Natural killer cell (primary cell): ENCODE measurements at regions not wholly inside any gene's neighbourhood (a gene's known extent, or its start where the extent isn't known, plus 50 kb on each side); places are given as distances from the start of the nearest gene placed in this dataset.

Experiments used
- ATAC-seq, 3 donors: fragments of 150-1000 bp in 2 of 3; fragments of 200-7000 bp in 1 of 3; cut with Tn5 transposase; 1 replicate in 1 of 3; 2 replicates in 2 of 3; pipeline ENCODE4 v1.10.0; 2021; ENCODE audit warnings: mild to moderate bottlenecking in 2 of 3, moderate library complexity in 2 of 3
- DNase-seq, 2 donors: peaks; one replicate each; pipeline versions ENCODE4 v3.0.0 to v3.0.0-alpha.2; 2013 to 2021; ENCODE audit warnings: mixed read lengths in 1 of 2
- H3K27ac ChIP-seq: one replicate; pipeline ENCODE4 v1.5.1; 2013; ENCODE audit warnings: mild to moderate bottlenecking, low read length
- H3K27me3 ChIP-seq: one replicate; pipeline ENCODE4 v1.6.1; 2013; ENCODE audit warnings: low read length; ENCODE audit not compliant: control insufficient read depth, insufficient read depth
- H3K36me3 ChIP-seq: one replicate; pipeline ENCODE4 v1.6.1; 2013; ENCODE audit warnings: low read length; ENCODE audit not compliant: control insufficient read depth, insufficient read depth
- H3K4me1 ChIP-seq: one replicate; pipeline ENCODE4 v1.6.1; 2013; ENCODE audit warnings: low read length; ENCODE audit not compliant: control insufficient read depth, insufficient read depth
- H3K4me3 ChIP-seq: one replicate; pipeline ENCODE4 v1.5.1; 2013; ENCODE audit warnings: low read length
- H3K9me3 ChIP-seq: one replicate; pipeline ENCODE4 v1.6.1; 2013; ENCODE audit warnings: low read length; ENCODE audit not compliant: control insufficient read depth, insufficient read depth
- H3K27ac Mint-ChIP-seq, 2 donors: one replicate each; pipeline ENCODE4 v1.8.0; 2022; ENCODE audit warnings: mild to moderate bottlenecking in 2 of 2, mixed read lengths in 2 of 2, moderate library complexity in 1 of 2
- H3K27me3 Mint-ChIP-seq, 2 donors: one replicate each; pipeline ENCODE4 v1.8.0; 2022; ENCODE audit warnings: low read depth in 2 of 2, mixed read lengths in 2 of 2
- H3K36me3 Mint-ChIP-seq: one replicate; pipeline ENCODE4 v1.8.0; 2022; ENCODE audit warnings: mixed read lengths
- H3K4me1 Mint-ChIP-seq, 2 donors: one replicate each; pipeline ENCODE4 v1.8.0; 2022; ENCODE audit warnings: mixed read lengths in 2 of 2
- H3K4me3 Mint-ChIP-seq: one replicate; pipeline ENCODE4 v1.8.0; 2022; ENCODE audit warnings: mild to moderate bottlenecking, moderate library complexity, mixed read lengths
- H3K9me3 Mint-ChIP-seq, 2 donors: one replicate each; pipeline ENCODE4 v1.8.0; 2022; ENCODE audit warnings: mixed read lengths in 2 of 2
- WGBS: methylation state at CpG from one replicate; pipeline ENCODE4 v1.1.7; 2013; ENCODE audit warnings: missing lambda C conversion rate; ENCODE audit not compliant: insufficient coverage; 5-methylcytosine and 5-hydroxymethylcytosine counted together
- intact Hi-C: fragments of 100-400 bp; cut with micrococcal nuclease; formaldehyde crosslinking; loops from one replicate; pipeline ENCODE4 v1.14.2; 2022
- TF ChIP-seq, protein P1 (sequence below): fragments of 200-600 bp; IDR thresholded peaks from one replicate; pipeline ENCODE4 v1.8.0; 2022; ENCODE audit warnings: antibody characterized with exemption

- intact Hi-C loops: no loop called here
- H3K4me1 ChIP-seq: no peaks in the 10 kb centered on the region
These were observed 158.8 kb downstream of the RBM46 start for GRCh38 chr4:154939851-154940250.

DNA sequence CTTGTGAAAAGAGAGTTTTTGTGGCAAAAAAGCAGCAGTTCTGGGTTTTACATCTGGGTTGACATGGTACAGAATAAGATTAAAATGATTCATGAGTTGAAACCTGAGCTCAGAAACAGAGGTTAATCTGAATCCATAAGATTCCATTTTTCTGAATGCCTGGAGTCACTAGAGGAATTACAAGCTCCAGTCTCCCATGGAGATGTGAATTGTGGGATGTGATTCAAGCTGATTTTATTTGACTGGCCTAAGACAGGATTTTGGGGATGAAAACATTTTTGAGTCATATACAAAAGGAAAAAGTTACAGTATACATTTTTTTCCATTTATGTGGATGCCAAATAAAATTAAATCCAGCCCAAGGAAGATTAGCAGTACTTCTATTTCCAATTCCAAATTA, 161.1 kb downstream of the RBM46 start:
- H3K36me3 Mint-ChIP-seq: no peaks in the 10 kb centered on the region
- H3K27ac Mint-ChIP-seq: no peak overlapping the region
- H3K36me3 ChIP-seq: no peaks in the 10 kb centered on the region
- DNase-seq (no peak), ATAC-seq (no peak)
- H3K4me3 ChIP-seq: no peak overlapping the region
- intact Hi-C loops: no loop called here
- H3K4me1 ChIP-seq: no peaks in the 10 kb centered on the region
- no peak overlapping the region for H3K27ac ChIP-seq
- no peaks in the 10 kb centered on the region for H3K9me3 ChIP-seq
- H3K4me3 Mint-ChIP-seq: no peak overlapping the region
- H3K4me1 Mint-ChIP-seq: no peaks in the 10 kb centered on the region
- H3K27me3 ChIP-seq: no peaks in the 10 kb centered on the region
- TF ChIP-seq, protein P1, sequence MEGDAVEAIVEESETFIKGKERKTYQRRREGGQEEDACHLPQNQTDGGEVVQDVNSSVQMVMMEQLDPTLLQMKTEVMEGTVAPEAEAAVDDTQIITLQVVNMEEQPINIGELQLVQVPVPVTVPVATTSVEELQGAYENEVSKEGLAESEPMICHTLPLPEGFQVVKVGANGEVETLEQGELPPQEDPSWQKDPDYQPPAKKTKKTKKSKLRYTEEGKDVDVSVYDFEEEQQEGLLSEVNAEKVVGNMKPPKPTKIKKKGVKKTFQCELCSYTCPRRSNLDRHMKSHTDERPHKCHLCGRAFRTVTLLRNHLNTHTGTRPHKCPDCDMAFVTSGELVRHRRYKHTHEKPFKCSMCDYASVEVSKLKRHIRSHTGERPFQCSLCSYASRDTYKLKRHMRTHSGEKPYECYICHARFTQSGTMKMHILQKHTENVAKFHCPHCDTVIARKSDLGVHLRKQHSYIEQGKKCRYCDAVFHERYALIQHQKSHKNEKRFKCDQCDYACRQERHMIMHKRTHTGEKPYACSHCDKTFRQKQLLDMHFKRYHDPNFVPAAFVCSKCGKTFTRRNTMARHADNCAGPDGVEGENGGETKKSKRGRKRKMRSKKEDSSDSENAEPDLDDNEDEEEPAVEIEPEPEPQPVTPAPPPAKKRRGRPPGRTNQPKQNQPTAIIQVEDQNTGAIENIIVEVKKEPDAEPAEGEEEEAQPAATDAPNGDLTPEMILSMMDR: no peak
- H3K9me3 Mint-ChIP-seq: peaks cover 6 to 12% of the 10 kb centered on the region in 2 donors
- no peaks in the 10 kb centered on the region for H3K27me3 Mint-ChIP-seq

More at GRCh38 chr4:154939851-154940250, 158.8 kb downstream of the RBM46 start:
- H3K27me3 ChIP-seq: no peaks in the 10 kb centered on the region
- H3K4me3 ChIP-seq: no peak overlapping the region
- no peak for ATAC-seq
- TF ChIP-seq, protein P1: no peak
- peaks cover 5% of the 10 kb centered on the region for H3K9me3 ChIP-seq
- Mint-ChIP-seq H3K9me3 (peaks cover 12% of the 10 kb centered on the region in 2 donors), H3K27ac (no peak overlapping the region), H3K4me1 (no peaks in the 10 kb centered on the region), H3K27me3 (no peaks in the 10 kb centered on the region), H3K4me3 (no peak overlapping the region), H3K36me3 (peaks cover 9% of the 10 kb centered on the region)
- H3K27ac ChIP-seq: no peak overlapping the region
- 63% methylated on average over 2 of the region's 3 CpGs for WGBS
- DNase-seq: no peak
- no peaks in the 10 kb centered on the region for H3K36me3 ChIP-seq

- Mint-ChIP-seq H3K27ac (no peak overlapping the region), H3K9me3 (peaks cover 6 to 10% of the 10 kb centered on the region in 2 donors), H3K27me3 (no peaks in the 10 kb centered on the region), H3K4me1 (no peaks in the 10 kb centered on the region), H3K4me3 (no peak overlapping the region), H3K36me3 (no peaks in the 10 kb centered on the region)
- H3K27ac ChIP-seq: no peak overlapping the region
- ATAC-seq (no peak), DNase-seq (no peak)
- TF ChIP-seq, protein P1: no peak
- no peaks in the 10 kb centered on the region for H3K27me3 ChIP-seq
- peaks cover 4% of the 10 kb centered on the region for H3K9me3 ChIP-seq
- H3K36me3 ChIP-seq: no peaks in the 10 kb centered on the region
- 80% methylated on average over 4 of the region's 4 CpGs for WGBS
- intact Hi-C loops: no loop called here
- no peak overlapping the region for H3K4me3 ChIP-seq
- no peaks in the 10 kb centered on the region for H3K4me1 ChIP-seq
These were observed 163.9 kb downstream of the RBM46 start for GRCh38 chr4:154944996-154945395.

- Mint-ChIP-seq H3K4me1 (no peaks in the 10 kb centered on the region), H3K36me3 (no peaks in the 10 kb centered on the region), H3K4me3 (no peak overlapping the region), H3K27me3 (no peaks in the 10 kb centered on the region), H3K9me3 (peaks cover 0 to 5% of the 10 kb centered on the region in 2 donors), H3K27ac (no peak overlapping the region)
- H3K4me3 ChIP-seq: no peak overlapping the region
- TF ChIP-seq, protein P1: no peak
- ATAC-seq (no peak), DNase-seq (no peak)
- 45% methylated on average over 2 of the region's 2 CpGs for WGBS
- no peaks in the 10 kb centered on the region for H3K27me3 ChIP-seq
- H3K36me3 ChIP-seq: no peaks in the 10 kb centered on the region
- no peak overlapping the region for H3K27ac ChIP-seq
- intact Hi-C loops: no loop called here
- H3K9me3 ChIP-seq: peaks cover 4% of the 10 kb centered on the region
- no peaks in the 10 kb centered on the region for H3K4me1 ChIP-seq
These were observed 165.0 kb downstream of the RBM46 start for GRCh38 chr4:154946113-154946512.
